ENCODE measurements at regions not wholly inside any gene's neighbourhood (a gene's known extent, or its start where the extent isn't known, plus 50 kb on each side); places are given as distances from the start of the nearest gene placed in this dataset.

DNA sequence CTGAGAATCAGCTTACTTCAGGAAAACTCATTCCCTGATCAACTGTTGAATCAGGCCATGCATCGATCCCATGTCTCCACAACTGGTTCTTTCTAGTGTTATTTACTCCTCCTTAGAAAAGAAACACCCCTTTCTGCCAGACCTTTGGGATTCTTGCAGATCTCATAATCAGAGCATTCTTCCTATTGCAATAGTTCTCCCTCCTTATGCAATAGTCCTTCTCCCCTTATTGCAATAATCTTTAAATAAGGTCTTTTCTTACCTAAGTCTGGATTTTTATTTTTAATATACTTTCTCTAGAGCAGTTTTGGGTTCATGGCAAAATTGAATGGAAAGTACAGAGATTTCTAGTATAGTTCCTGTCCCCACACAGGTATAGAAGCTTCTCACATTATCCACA lies 141.9 kb upstream of the SGO1 start:
- no peak for TF ChIP-seq EZH2 (optimal IDR thresholded peaks at IDR 0.05; ENCODE audit: low read depth, low read length)
- TF ChIP-seq, protein P1, sequence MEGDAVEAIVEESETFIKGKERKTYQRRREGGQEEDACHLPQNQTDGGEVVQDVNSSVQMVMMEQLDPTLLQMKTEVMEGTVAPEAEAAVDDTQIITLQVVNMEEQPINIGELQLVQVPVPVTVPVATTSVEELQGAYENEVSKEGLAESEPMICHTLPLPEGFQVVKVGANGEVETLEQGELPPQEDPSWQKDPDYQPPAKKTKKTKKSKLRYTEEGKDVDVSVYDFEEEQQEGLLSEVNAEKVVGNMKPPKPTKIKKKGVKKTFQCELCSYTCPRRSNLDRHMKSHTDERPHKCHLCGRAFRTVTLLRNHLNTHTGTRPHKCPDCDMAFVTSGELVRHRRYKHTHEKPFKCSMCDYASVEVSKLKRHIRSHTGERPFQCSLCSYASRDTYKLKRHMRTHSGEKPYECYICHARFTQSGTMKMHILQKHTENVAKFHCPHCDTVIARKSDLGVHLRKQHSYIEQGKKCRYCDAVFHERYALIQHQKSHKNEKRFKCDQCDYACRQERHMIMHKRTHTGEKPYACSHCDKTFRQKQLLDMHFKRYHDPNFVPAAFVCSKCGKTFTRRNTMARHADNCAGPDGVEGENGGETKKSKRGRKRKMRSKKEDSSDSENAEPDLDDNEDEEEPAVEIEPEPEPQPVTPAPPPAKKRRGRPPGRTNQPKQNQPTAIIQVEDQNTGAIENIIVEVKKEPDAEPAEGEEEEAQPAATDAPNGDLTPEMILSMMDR (IDR thresholded peaks at IDR 0.05; ENCODE audit: low read length) = no peak
- no peak for TF ChIP-seq EZH2phosphoT487 (IDR thresholded peaks at IDR 0.05; ENCODE audit: low read length)
